Lung (tissue), 11 donors: ENCODE measurements at regions not wholly inside any gene's neighbourhood (a gene's known extent, or its start where the extent isn't known, plus 50 kb on each side); places are given as distances from the start of the nearest gene placed in this dataset.

Source experiments
- ATAC-seq: fragments of 200-7000 bp; cut with Tn5 transposase; one replicate; pipeline ENCODE4 v1.9.1; 2020; ENCODE audit warnings: moderate number of reproducible peaks; ENCODE audit not compliant: insufficient read depth, low FRiP score
- DNase-seq, 3 donors: peaks; one replicate each; pipeline ENCODE4 v3.0.0-alpha.2; 2013 to 2017
- H3K27ac ChIP-seq, 2 donors: one replicate each; pipeline ENCODE4 v1.5.1; 2013; ENCODE audit warnings: mild to moderate bottlenecking in 2 of 2, moderate library complexity in 2 of 2, control low read depth in 1 of 2, inconsistent platforms in 1 of 2, low read depth in 1 of 2, low read length in 1 of 2
- H3K27me3 ChIP-seq, 3 donors: one replicate each; pipeline ENCODE4 v1.5.1; 2013; ENCODE audit warnings: low read length in 2 of 3; ENCODE audit not compliant: control insufficient read depth in 3 of 3, insufficient read depth in 3 of 3
- H3K36me3 ChIP-seq, 4 donors: one replicate each; pipeline ENCODE4 v1.5.1; 2013; ENCODE audit warnings: low read length in 4 of 4, mild to moderate bottlenecking in 1 of 4, moderate library complexity in 1 of 4; ENCODE audit not compliant: control insufficient read depth in 4 of 4, insufficient read depth in 4 of 4
- H3K4me1 ChIP-seq, 5 donors: one replicate each; pipeline ENCODE4 v1.5.1; 2013; ENCODE audit warnings: low read length in 5 of 5, mild to moderate bottlenecking in 2 of 5, moderate library complexity in 1 of 5; ENCODE audit not compliant: control insufficient read depth in 5 of 5, insufficient read depth in 5 of 5
- H3K4me3 ChIP-seq: one replicate; pipeline ENCODE4 v1.5.1; 2013; ENCODE audit warnings: mild to moderate bottlenecking, control low read depth, moderate library complexity
- H3K9ac ChIP-seq, 2 donors: one replicate each; pipeline ENCODE4 v1.5.1; 2013; ENCODE audit warnings: low read length in 2 of 2, control low read depth in 1 of 2; ENCODE audit not compliant: insufficient read depth in 1 of 2
- H3K9me3 ChIP-seq, 4 donors: one replicate each; pipeline ENCODE4 v1.5.1; 2013; ENCODE audit warnings: low read length in 3 of 4, mild to moderate bottlenecking in 1 of 4, moderate library complexity in 1 of 4; ENCODE audit not compliant: control insufficient read depth in 4 of 4, insufficient read depth in 3 of 4
- CTCF ChIP-seq: IDR thresholded peaks from 2 replicates; pipeline ENCODE4 v1.5.1; 2012; ENCODE audit warnings: mild to moderate bottlenecking; ENCODE audit errors: control extremely low read depth, extremely low read depth
- WGBS, 2 donors: extraction: QIAGEN DNeasy Blood & Tissue Kit; methylation state at CpG; one replicate each; pipeline ENCODE4 v1.1.7; 2013; 5-methylcytosine and 5-hydroxymethylcytosine counted together
- donor health status: control.
- donor health status: control.
- donor health status: Bipolar disorder and iron deficiency.
- donor health status: healthy.
- donor health status: DM: yes; HTN: yes; CAD: no.

DNA sequence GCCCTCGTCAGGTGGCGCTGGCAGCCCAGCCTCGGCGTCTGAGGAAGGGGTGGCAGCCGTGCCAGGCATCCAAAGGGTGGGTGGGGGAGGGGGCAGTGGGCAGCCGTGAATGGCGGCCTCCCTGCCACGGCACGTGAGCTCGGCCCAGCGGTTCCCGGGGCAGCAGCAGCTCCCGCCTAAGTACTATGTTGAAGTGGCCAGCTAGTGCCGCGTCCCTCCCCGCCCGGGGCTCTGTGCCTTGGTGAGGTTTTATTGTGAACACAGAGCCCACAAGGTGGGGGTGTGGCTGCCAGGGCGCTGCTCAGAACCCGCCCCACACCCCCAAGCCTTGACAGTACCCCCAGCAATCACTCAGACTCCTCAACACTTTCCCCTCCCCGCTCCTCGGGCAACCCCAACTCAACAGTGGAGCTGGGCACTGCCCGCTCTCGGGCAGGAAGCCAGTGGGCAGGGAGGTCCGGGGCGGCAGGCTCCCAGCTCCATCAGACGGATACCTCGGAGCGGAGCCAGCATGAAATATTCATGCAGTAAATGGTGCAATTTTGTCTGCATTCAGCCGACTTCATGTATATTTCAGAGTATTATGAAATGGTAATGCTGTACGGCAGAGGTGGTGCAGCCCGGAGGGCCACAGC lies 80.4 kb downstream of the ENGASE start:
- Histone ChIP-seq H3K36me3 (no peaks in the 10 kb centered on the region), H3K27ac (no peak overlapping the region), H3K9ac (no peak overlapping the region), H3K27me3 (peaks cover 0 to 10% (median 0%) of the 10 kb centered on the region in 3 donors), H3K9me3 (no peaks in the 10 kb centered on the region), H3K4me3 (no peak overlapping the region), H3K4me1 (peaks cover 0 to 1% (median 0%) of the 10 kb centered on the region in 5 donors)
- TF ChIP-seq CTCF = no peak
- ATAC-seq (no peak), DNase-seq (no peak)
- WGBS, 2 donors = 54 to 70% methylated on average over 26 to 31 of the region's 31 CpGs

- H3K4me3 ChIP-seq = no peak overlapping the region
- H3K9me3 ChIP-seq = no peaks in the 10 kb centered on the region
- peaks cover 0 to 3% (median 0%) of the 10 kb centered on the region in 5 donors for H3K4me1 ChIP-seq
- TF ChIP-seq CTCF = no peak
- DNase-seq = no peak
- no peaks in the 10 kb centered on the region for H3K36me3 ChIP-seq
- no peak overlapping the region for H3K9ac ChIP-seq
- ATAC-seq = no peak
- H3K27me3 ChIP-seq = peaks cover 0 to 10% (median 0%) of the 10 kb centered on the region in 3 donors
- no peak overlapping the region for H3K27ac ChIP-seq
- 46 to 63% methylated on average over 14 of the region's 14 CpGs for WGBS, 2 donors
These were observed 79.8 kb downstream of the ENGASE start for GRCh38 chr17:79154446-79154845.

- no peak for TF ChIP-seq CTCF
- ATAC-seq = no peak
- 54 to 60% methylated on average over 14 of the region's 14 CpGs for WGBS, 2 donors
- peaks cover 0 to 3% (median 0%) of the 10 kb centered on the region in 5 donors for H3K4me1 ChIP-seq
- no peak for DNase-seq
- H3K36me3 ChIP-seq = no peaks in the 10 kb centered on the region
- H3K4me3 ChIP-seq = no peak overlapping the region
- H3K27ac ChIP-seq = no peak overlapping the region
- H3K9ac ChIP-seq = no peak overlapping the region
- no peaks in the 10 kb centered on the region for H3K9me3 ChIP-seq
- peaks cover 0 to 7% (median 0%) of the 10 kb centered on the region in 3 donors for H3K27me3 ChIP-seq
These were observed 78.9 kb downstream of the ENGASE start for GRCh38 chr17:79153367-79154130.
